ENCODE measurements at regions not wholly inside any gene's neighbourhood (a gene's known extent, or its start where the extent isn't known, plus 50 kb on each side); places are given as distances from the start of the nearest gene placed in this dataset.

DNA sequence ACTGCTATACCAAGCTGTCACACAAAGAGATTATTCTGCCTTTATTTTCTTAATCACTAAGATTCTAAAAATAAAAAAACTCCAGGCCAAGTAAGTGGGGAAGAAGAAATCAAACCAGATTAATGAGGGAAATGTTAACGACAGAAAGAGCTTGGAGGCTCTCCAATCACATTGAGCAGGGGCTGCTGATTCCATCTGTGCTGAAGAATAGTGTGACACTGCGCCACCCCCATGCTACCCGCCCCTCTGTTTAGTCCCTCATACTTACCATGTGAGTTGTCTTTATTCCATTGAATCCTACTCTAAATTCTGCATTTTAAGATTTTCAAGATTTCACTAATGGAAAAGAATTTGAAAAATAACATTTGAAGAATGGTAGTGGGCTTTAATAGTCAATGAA lies 998.0 kb upstream of the CDH2 start:
- no peak for DNase-seq
- H3K27me3 ChIP-seq, result no peaks in the 10 kb centered on the region
- TF ChIP-seq, protein P1, sequence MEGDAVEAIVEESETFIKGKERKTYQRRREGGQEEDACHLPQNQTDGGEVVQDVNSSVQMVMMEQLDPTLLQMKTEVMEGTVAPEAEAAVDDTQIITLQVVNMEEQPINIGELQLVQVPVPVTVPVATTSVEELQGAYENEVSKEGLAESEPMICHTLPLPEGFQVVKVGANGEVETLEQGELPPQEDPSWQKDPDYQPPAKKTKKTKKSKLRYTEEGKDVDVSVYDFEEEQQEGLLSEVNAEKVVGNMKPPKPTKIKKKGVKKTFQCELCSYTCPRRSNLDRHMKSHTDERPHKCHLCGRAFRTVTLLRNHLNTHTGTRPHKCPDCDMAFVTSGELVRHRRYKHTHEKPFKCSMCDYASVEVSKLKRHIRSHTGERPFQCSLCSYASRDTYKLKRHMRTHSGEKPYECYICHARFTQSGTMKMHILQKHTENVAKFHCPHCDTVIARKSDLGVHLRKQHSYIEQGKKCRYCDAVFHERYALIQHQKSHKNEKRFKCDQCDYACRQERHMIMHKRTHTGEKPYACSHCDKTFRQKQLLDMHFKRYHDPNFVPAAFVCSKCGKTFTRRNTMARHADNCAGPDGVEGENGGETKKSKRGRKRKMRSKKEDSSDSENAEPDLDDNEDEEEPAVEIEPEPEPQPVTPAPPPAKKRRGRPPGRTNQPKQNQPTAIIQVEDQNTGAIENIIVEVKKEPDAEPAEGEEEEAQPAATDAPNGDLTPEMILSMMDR (IDR thresholded peaks at IDR 0.05), result no peak
- intact Hi-C loops (cut with DNase I), result no loop called here
- no peaks in the 10 kb centered on the region for H3K36me3 ChIP-seq
- H3K9ac ChIP-seq (ENCODE audit: low read depth in 2 of 2, low read length in 2 of 2), result no peak overlapping the region
- H3K27ac ChIP-seq, result no peak overlapping the region
- H3K4me3 ChIP-seq, result no peak overlapping the region
- H3K9me3 ChIP-seq, result no peaks in the 10 kb centered on the region
- no peaks in the 10 kb centered on the region for H3K4me1 ChIP-seq

GRCh38 chr18:29172756-29173067 lies 995.8 kb upstream of the CDH2 start:
- Histone ChIP-seq H3K27me3 (no peaks in the 10 kb centered on the region), H3K4me3 (no peak overlapping the region), H3K9me3 (no peaks in the 10 kb centered on the region), H3K36me3 (no peaks in the 10 kb centered on the region), H3K4me1 (no peaks in the 10 kb centered on the region), H3K9ac (ENCODE audit: low read depth in 2 of 2, low read length in 2 of 2) (no peak overlapping the region), H3K27ac (no peak overlapping the region)
- TF ChIP-seq, protein P1 (IDR thresholded peaks at IDR 0.05), result no peak
- intact Hi-C loops (cut with DNase I), result no loop called here
- no peak for DNase-seq

GRCh38 chr18:29171892-29172755 lies 995.2 kb upstream of the CDH2 start:
- Histone ChIP-seq H3K9ac (ENCODE audit: low read depth in 2 of 2, low read length in 2 of 2) (no peak overlapping the region), H3K4me1 (no peaks in the 10 kb centered on the region), H3K36me3 (no peaks in the 10 kb centered on the region), H3K4me3 (no peak overlapping the region), H3K9me3 (no peaks in the 10 kb centered on the region), H3K27ac (no peak overlapping the region), H3K27me3 (no peaks in the 10 kb centered on the region)
- DNase-seq, result no peak
- TF ChIP-seq, protein P1 (IDR thresholded peaks at IDR 0.05), result no peak
- intact Hi-C loops (cut with DNase I), result no loop called here

- Histone ChIP-seq H3K4me1 (no peaks in the 10 kb centered on the region), H3K36me3 (no peaks in the 10 kb centered on the region), H3K27ac (no peak overlapping the region), H3K27me3 (no peaks in the 10 kb centered on the region), H3K9me3 (no peaks in the 10 kb centered on the region), H3K9ac (ENCODE audit: low read depth in 2 of 2, low read length in 2 of 2) (no peak overlapping the region), H3K4me3 (no peak overlapping the region)
- TF ChIP-seq, protein P1 (IDR thresholded peaks at IDR 0.05), result no peak
- DNase-seq, result no peak
- intact Hi-C loops (cut with DNase I), result no loop called here
These were observed 992.7 kb upstream of the CDH2 start for GRCh38 chr18:29169599-29169998.

GRCh38 chr18:29164993-29165599 lies 988.2 kb upstream of the CDH2 start:
- H3K9me3 ChIP-seq, result no peaks in the 10 kb centered on the region
- H3K9ac ChIP-seq (ENCODE audit: low read depth in 2 of 2, low read length in 2 of 2), result no peak overlapping the region
- H3K36me3 ChIP-seq, result no peaks in the 10 kb centered on the region
- no peak overlapping the region for H3K4me3 ChIP-seq
- intact Hi-C loops (cut with DNase I), result no loop called here
- TF ChIP-seq, protein P1 (IDR thresholded peaks at IDR 0.05), result no peak
- no peak overlapping the region for H3K27ac ChIP-seq
- no peaks in the 10 kb centered on the region for H3K4me1 ChIP-seq
- DNase-seq, result no peak
- H3K27me3 ChIP-seq, result no peaks in the 10 kb centered on the region

Data from colonic mucosa (tissue), 4 donors.